Loucy (cell line): ENCODE measurements at regions not wholly inside any gene's neighbourhood (a gene's known extent, or its start where the extent isn't known, plus 50 kb on each side); places are given as distances from the start of the nearest gene placed in this dataset.
"Not testable (repeated sequence)": the region's sequence is repeated elsewhere in the genome, so short reads cannot be mapped to it uniquely, and the experiment has no call there.

Experiments used
- EZH2phosphoT487 ChIP-seq: fragments of 200-600 bp; IDR thresholded peaks from 2 replicates; pipeline ENCODE4 v1.6.1; 2018; ENCODE audit warnings: antibody characterized with exemption, mild to moderate bottlenecking, moderate library complexity, borderline replicate concordance
- TF ChIP-seq, protein P1 (sequence below): fragments of 200-600 bp; sonication (generic); conservative IDR thresholded peaks from 2 replicates; pipeline ENCODE4 v1.5.1; 2014; ENCODE audit warnings: mild to moderate bottlenecking, antibody characterized with exemption, low read length

- TF ChIP-seq, protein P1, sequence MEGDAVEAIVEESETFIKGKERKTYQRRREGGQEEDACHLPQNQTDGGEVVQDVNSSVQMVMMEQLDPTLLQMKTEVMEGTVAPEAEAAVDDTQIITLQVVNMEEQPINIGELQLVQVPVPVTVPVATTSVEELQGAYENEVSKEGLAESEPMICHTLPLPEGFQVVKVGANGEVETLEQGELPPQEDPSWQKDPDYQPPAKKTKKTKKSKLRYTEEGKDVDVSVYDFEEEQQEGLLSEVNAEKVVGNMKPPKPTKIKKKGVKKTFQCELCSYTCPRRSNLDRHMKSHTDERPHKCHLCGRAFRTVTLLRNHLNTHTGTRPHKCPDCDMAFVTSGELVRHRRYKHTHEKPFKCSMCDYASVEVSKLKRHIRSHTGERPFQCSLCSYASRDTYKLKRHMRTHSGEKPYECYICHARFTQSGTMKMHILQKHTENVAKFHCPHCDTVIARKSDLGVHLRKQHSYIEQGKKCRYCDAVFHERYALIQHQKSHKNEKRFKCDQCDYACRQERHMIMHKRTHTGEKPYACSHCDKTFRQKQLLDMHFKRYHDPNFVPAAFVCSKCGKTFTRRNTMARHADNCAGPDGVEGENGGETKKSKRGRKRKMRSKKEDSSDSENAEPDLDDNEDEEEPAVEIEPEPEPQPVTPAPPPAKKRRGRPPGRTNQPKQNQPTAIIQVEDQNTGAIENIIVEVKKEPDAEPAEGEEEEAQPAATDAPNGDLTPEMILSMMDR = not testable (repeated sequence)
- not testable (repeated sequence) for TF ChIP-seq EZH2phosphoT487
Measured at GRCh38 chr20:53773066-53773791, 179.6 kb upstream of the ZNF217 start.
